ENCODE measurements at regions not wholly inside any gene's neighbourhood (a gene's known extent, or its start where the extent isn't known, plus 50 kb on each side); places are given as distances from the start of the nearest gene placed in this dataset.
"Not testable (repeated sequence)": the region's sequence is repeated elsewhere in the genome, so short reads cannot be mapped to it uniquely, and the experiment has no call there.

- Mint-ChIP-seq H3K36me3 (no peaks in the 10 kb centered on the region), H3K4me1 (peaks cover 0 to 3% (median 0%) of the 10 kb centered on the region in 4 donors), H3K9me3 (no peaks in the 10 kb centered on the region), H3K27me3 (peaks cover 4 to 20% (median 8%) of the 10 kb centered on the region in 5 donors), H3K27ac (no peak overlapping the region), H3K4me3 (no peak overlapping the region)
- POLR2A ChIA-PET: no interaction called here
- DNase-seq (no peak), ATAC-seq (no peak)
These were observed 854.4 kb downstream of the TMEM121 start for GRCh38 chr14:106380740-106381139.

GRCh38 chr14:106389186-106389585 lies 862.8 kb downstream of the TMEM121 start:
- H3K36me3 Mint-ChIP-seq, H3K4me1 Mint-ChIP-seq, DNase-seq, H3K4me3 Mint-ChIP-seq, ATAC-seq, POLR2A ChIA-PET, H3K9me3 Mint-ChIP-seq: not testable (repeated sequence)
- Mint-ChIP-seq H3K27ac (peak overlapping the region in 1 of 10 donors; percentile 5), H3K27me3 (peaks cover 30 to 44% (median 32%) of the 10 kb centered on the region in 5 donors)

GRCh38 chr14:106390401-106390800 lies 864.0 kb downstream of the TMEM121 start:
- Mint-ChIP-seq H3K27ac (no peak overlapping the region), H3K4me3 (no peak overlapping the region), H3K36me3 (no peaks in the 10 kb centered on the region), H3K9me3 (no peaks in the 10 kb centered on the region), H3K4me1 (peaks cover 4 to 14% (median 8%) of the 10 kb centered on the region in 4 donors), H3K27me3 (peaks cover 30 to 38% (median 31%) of the 10 kb centered on the region in 5 donors)
- POLR2A ChIA-PET: no interaction called here
- no peak for ATAC-seq
- no peak for DNase-seq

- Mint-ChIP-seq H3K36me3 (no peaks in the 10 kb centered on the region), H3K4me3 (peak overlapping the region in 1 of 10 donors; percentile 16), H3K27ac (no peak overlapping the region), H3K27me3 (peaks cover 29 to 39% (median 31%) of the 10 kb centered on the region in 5 donors), H3K4me1 (peaks cover 8 to 19% (median 13%) of the 10 kb centered on the region in 4 donors), H3K9me3 (no peaks in the 10 kb centered on the region)
- DNase-seq: no peak
- ATAC-seq: no peak
- POLR2A ChIA-PET: no interaction called here
These were observed 864.6 kb downstream of the TMEM121 start for GRCh38 chr14:106390947-106391346.

GRCh38 chr14:106393742-106394141 lies 867.4 kb downstream of the TMEM121 start:
- H3K36me3 Mint-ChIP-seq: no peaks in the 10 kb centered on the region
- POLR2A ChIA-PET: no interaction called here
- peaks cover 8 to 30% (median 19%) of the 10 kb centered on the region in 4 donors for H3K4me1 Mint-ChIP-seq
- no peak overlapping the region for H3K27ac Mint-ChIP-seq
- DNase-seq (no peak), ATAC-seq (no peak)
- H3K9me3 Mint-ChIP-seq: no peaks in the 10 kb centered on the region
- H3K4me3 Mint-ChIP-seq: no peak overlapping the region
- H3K27me3 Mint-ChIP-seq: peaks cover 18 to 33% (median 29%) of the 10 kb centered on the region in 5 donors

- Mint-ChIP-seq H3K36me3 (no peaks in the 10 kb centered on the region), H3K9me3 (no peaks in the 10 kb centered on the region), H3K27ac (peak overlapping the region in 5 of 10 donors; percentile 24 to 82 (median 78)), H3K4me1 (peaks cover 8 to 25% (median 15%) of the 10 kb centered on the region in 4 donors), H3K4me3 (peak overlapping the region in 3 of 10 donors; percentile 27 to 53 (median 28)), H3K27me3 (peaks cover 14 to 28% (median 17%) of the 10 kb centered on the region in 5 donors)
- ATAC-seq (peak; percentile 23 to 35), DNase-seq (peak in 1 of 10 donors; percentile 31)
- POLR2A ChIA-PET: no interaction called here
These were observed 869.2 kb downstream of the TMEM121 start for GRCh38 chr14:106395456-106396050.

- peak overlapping the region in 5 of 10 donors; percentile 11 to 77 (median 55) for H3K27ac Mint-ChIP-seq
- H3K36me3 Mint-ChIP-seq: no peaks in the 10 kb centered on the region
- DNase-seq (no peak), ATAC-seq (no peak)
- POLR2A ChIA-PET: no interaction called here
- peaks cover 6 to 25% (median 15%) of the 10 kb centered on the region in 4 donors for H3K4me1 Mint-ChIP-seq
- H3K27me3 Mint-ChIP-seq: peaks cover 2 to 17% (median 4%) of the 10 kb centered on the region in 5 donors
- H3K9me3 Mint-ChIP-seq: no peaks in the 10 kb centered on the region
- H3K4me3 Mint-ChIP-seq: peak overlapping the region in 7 of 10 donors; percentile 16 to 65 (median 42)
These were observed 870.6 kb downstream of the TMEM121 start for GRCh38 chr14:106396999-106397398.

GRCh38 chr14:106398931-106399331 lies 872.5 kb downstream of the TMEM121 start:
- H3K9me3 Mint-ChIP-seq, H3K27me3 Mint-ChIP-seq, POLR2A ChIA-PET, H3K36me3 Mint-ChIP-seq: not testable (repeated sequence)
- DNase-seq (peak in 6 of 10 donors; percentile 9 to 61 (median 36)), ATAC-seq (peak; percentile 86 to 90)
- peaks cover 6 to 25% (median 15%) of the 10 kb centered on the region in 4 donors for H3K4me1 Mint-ChIP-seq
- peak overlapping the region in 7 of 10 donors; percentile 29 to 85 (median 63) for H3K4me3 Mint-ChIP-seq
- peak overlapping the region in 1 of 10 donors; percentile 52 for H3K27ac Mint-ChIP-seq

- Mint-ChIP-seq H3K4me1 (peaks cover 0 to 11% (median 4%) of the 10 kb centered on the region in 4 donors), H3K27me3 (peaks cover 0 to 10% (median 2%) of the 10 kb centered on the region in 5 donors)
- H3K9me3 Mint-ChIP-seq, H3K27ac Mint-ChIP-seq, DNase-seq, H3K4me3 Mint-ChIP-seq, H3K36me3 Mint-ChIP-seq, POLR2A ChIA-PET, ATAC-seq: not testable (repeated sequence)
These were observed 874.9 kb downstream of the TMEM121 start for GRCh38 chr14:106401316-106401715.

GRCh38 chr14:106410229-106410628 lies 883.8 kb downstream of the TMEM121 start:
- not testable (repeated sequence) for H3K36me3 Mint-ChIP-seq, H3K4me1 Mint-ChIP-seq
- peak overlapping the region in 1 of 10 donors; percentile 27 for H3K27ac Mint-ChIP-seq

GRCh38 chr14:106414464-106414863 lies 888.1 kb downstream of the TMEM121 start:
- Mint-ChIP-seq H3K4me3 (no peak overlapping the region), H3K9me3 (no peaks in the 10 kb centered on the region), H3K27me3 (peaks cover 0 to 7% (median under 1%) of the 10 kb centered on the region in 5 donors), H3K4me1 (peaks cover 0 to 6% (median 1%) of the 10 kb centered on the region in 4 donors), H3K27ac (no peak overlapping the region), H3K36me3 (no peaks in the 10 kb centered on the region)
- POLR2A ChIA-PET: no interaction called here
- DNase-seq (no peak), ATAC-seq (no peak)

More at GRCh38 chr14:106410229-106410628, 883.8 kb downstream of the TMEM121 start:
- H3K9me3 Mint-ChIP-seq, POLR2A ChIA-PET, ATAC-seq, H3K4me3 Mint-ChIP-seq, H3K27me3 Mint-ChIP-seq: not testable (repeated sequence)
- peak in 6 of 10 donors; percentile 11 to 45 (median 24) for DNase-seq

GRCh38 chr14:106417224-106418049 lies 891.1 kb downstream of the TMEM121 start:
- DNase-seq (peak; percentile 61 to 86 (median 77)), ATAC-seq (peak; percentile 63 to 85)
- Mint-ChIP-seq H3K9me3 (no peaks in the 10 kb centered on the region), H3K27ac (peak overlapping the region in 3 of 10 donors; percentile 39 to 94 (median 57)), H3K4me1 (peaks cover 0 to 6% (median 0%) of the 10 kb centered on the region in 4 donors), H3K36me3 (no peaks in the 10 kb centered on the region), H3K27me3 (peaks cover 0 to 13% (median 4%) of the 10 kb centered on the region in 5 donors), H3K4me3 (peak overlapping the region in 1 of 10 donors; percentile 28)
- POLR2A ChIA-PET: no interaction called here
